Pulmonary artery endothelial cell (primary cell): ENCODE measurements at regions not wholly inside any gene's neighbourhood (a gene's known extent, or its start where the extent isn't known, plus 50 kb on each side); places are given as distances from the start of the nearest gene placed in this dataset.
"Not testable (repeated sequence)": the region's sequence is repeated elsewhere in the genome, so short reads cannot be mapped to it uniquely, and the experiment has no call there.

Experiments
- DNase-seq: peaks from one replicate; pipeline ENCODE4 v3.0.0-alpha.2; 2011; ENCODE audit warnings: low read depth, low spot score

DNA sequence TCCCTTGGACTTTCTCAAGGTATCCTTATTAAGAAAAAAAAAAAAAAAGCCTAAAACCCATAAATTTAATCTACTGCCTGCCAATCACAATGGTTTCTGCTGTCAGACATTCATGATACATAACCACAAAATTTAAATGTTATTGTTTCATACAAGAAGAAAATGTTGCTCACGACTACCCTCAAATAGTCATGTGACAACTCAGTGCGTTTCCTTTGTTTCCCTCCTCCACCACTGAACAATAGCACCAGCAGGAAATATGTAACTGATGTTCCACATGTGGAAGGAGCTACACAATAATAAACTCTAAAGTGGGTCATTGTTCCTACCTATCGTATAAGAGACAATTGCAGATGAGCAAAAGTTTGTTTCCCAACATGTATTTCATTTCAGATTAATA is 244.1 kb upstream of the EDNRA start:
- DNase-seq = peak; percentile 8

DNA sequence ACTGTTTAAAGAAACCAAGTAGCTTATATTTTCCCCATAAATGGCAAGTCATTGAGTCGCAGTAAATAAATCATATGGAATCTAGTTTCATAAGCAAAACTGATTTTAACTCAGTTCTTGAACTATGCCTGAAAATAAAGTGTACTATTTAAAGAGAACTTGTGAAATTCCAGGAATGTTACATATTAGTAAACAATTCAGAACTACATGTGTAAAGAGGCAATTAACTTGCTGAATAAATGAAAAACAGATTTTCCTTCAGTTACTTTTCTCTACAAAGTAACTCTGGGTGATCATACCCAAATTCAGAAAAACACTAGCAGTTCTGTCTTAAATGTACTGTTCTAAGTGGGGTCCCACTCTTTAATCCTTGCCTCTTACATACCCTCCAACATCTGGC is 236.1 kb upstream of the EDNRA start:
- no peak for DNase-seq

DNA sequence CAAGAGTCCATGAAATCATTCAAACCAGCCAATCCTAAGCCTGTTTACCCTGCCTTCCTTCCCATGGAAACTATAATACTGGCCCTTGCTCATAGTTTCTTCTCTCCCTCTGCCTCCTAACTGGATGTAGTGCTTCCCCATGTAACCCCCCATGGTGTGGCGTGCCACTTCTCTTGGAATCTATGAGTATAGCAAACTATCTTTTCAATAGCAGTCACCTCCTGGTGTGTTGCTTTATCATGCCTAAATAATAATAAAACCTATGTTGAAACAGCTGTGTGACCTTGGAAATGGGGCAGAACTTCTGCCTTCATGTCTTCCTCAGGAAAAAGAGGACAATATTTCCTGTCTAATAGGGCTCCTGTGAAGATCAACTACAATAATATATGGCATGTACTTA is 234.8 kb upstream of the EDNRA start:
- no peak for DNase-seq

DNA sequence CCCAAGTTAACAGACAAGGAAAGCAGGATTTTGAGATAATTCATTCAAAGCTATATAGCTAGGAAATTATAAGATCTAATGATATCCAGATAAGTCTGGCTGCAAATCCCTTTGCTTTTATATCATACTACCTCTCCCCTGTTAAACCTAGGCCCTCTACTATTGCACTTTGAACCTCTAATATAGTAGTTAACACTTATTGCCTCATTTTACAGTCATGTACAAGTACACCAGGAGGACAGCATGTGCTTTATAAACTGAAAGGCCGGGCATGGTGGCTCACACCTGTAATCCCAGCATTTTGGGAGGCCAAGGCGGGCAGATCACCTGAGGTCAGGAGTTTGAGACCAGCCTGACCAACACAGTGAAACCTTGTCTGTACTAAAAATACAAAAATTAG is 234.4 kb upstream of the EDNRA start:
- not testable (repeated sequence) for DNase-seq

- no peak for DNase-seq
Observed at GRCh38 chr4:147247579-147247978, 233.3 kb upstream of the EDNRA start.

- DNase-seq = no peak
Observed at GRCh38 chr4:147250062-147250461, 230.8 kb upstream of the EDNRA start.

GRCh38 chr4:147255268-147255667 is 225.6 kb upstream of the EDNRA start:
- DNase-seq = not testable (repeated sequence)

- DNase-seq = not testable (repeated sequence)
Observed at GRCh38 chr4:147259271-147259670, 221.6 kb upstream of the EDNRA start.

DNA sequence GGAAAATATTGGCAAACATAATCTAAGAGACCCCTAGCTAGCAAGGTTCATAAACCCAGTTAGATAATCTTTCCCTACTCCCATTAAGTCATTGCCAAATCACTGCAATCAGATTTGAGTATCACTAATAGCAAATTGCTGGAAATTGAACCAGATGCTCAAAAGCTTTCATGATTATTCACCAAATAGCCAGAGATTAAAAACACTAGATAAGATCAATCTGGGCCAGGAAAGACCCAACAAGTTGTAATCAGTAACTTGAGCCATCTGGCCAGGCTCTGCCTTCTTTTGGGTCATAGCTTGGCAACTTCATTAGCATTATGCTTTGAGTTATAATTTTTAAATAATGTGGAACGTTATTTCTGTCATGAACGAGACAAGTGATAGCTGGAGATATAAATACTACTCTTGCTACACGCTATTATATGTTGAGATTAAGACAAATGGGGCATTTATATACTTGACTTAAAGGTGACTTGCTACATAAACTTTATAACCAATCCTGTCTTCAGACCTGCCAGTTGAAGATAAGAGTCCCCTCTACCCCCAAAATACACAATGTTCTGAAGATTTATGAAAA is 196.6 kb upstream of the EDNRA start:
- DNase-seq = no peak

DNA sequence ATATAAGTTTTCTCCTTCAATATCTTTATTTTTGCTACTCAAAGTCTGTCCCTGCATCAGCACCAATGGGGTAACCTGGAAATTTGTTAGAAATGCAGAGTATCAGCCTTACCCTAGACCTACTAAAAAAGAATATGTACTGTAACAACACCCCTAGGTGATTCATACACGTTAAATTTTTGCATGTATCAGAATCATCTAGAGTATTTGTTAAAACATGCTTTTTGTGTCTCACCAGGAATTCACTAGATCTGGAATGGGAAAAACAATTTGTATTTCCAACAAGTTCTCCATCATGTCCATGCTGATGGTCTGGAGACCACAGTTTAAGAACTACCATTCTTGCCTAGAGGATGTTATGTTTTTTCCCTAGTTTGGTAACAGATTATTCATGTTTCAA is 196.0 kb upstream of the EDNRA start:
- no peak for DNase-seq

- no peak for DNase-seq
Observed at GRCh38 chr4:147285751-147286150, 195.1 kb upstream of the EDNRA start.

DNA sequence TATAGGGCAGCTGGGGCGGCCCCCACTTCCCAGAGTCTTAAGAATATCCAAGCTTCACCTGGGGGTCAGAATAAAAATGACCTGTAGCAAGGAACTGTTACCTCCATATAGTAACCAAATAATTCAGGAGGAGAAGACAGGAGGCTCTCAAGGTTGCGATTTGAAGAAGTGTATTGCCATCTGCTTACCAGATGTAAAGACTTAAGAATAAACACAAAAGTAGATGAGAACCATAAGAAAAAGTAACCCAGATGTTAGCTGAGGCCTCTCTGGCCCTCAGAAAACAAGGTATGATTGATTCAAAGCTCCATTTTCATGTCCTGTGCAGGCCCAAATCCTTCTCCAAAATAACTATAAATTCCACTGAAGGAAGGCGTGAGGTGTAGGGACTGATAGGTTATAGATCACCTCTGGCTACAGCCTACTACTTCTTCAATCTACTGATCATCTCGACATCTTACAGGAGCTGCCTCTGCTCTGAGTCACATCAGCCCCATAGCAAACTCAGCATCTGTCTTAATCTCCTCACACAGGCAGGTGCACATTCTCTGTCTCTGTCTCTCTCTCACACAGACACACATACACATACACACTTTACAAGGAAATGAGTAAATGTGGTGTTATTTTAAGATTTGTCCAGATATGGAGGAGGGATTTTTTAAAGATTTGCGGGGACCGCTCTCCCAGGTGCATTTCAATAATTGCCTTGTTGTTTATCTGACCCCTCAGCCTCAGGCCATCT is 193.9 kb upstream of the EDNRA start:
- DNase-seq = no peak

- DNase-seq = no peak
Observed at GRCh38 chr4:147287588-147287890, 193.4 kb upstream of the EDNRA start.

DNA sequence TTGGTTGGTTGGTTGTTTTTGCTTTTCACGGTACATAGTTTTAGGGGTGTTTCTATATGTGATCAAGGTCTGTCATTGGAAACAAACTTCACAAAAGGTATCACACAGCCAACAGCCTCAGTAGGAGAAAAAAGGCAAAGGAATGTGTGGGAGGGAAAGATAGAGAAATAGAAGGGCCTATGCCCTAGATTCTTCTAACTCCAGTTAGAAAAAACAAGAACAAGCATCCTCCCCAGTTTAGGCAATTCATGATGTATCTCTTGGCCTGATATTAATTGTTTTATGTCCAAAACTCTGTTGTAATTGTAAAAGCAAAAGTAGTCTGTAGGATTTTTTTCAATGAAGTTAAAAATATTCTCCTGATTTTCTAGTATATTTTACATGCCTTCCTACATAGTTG is 192.4 kb upstream of the EDNRA start:
- no peak for DNase-seq

DNA sequence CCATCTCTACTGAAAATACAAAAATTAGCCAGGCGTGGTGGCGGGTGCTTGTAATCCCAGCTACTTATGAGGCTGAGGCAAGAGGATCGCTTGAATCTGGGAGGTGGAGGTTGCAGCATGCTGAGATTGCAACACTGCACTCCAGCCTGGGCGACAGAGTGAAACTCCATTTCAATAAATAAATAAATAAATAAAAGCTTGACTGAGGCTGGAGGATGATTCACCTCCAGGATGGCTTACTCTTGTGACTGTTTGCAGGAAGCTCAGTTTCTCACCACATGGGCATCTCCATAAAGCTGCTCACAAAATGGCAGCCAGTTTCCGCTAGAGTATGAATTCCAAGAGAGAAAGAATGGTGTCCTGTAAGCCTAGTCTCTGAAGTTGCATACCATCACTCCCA is 191.7 kb upstream of the EDNRA start:
- DNase-seq = no peak

DNA sequence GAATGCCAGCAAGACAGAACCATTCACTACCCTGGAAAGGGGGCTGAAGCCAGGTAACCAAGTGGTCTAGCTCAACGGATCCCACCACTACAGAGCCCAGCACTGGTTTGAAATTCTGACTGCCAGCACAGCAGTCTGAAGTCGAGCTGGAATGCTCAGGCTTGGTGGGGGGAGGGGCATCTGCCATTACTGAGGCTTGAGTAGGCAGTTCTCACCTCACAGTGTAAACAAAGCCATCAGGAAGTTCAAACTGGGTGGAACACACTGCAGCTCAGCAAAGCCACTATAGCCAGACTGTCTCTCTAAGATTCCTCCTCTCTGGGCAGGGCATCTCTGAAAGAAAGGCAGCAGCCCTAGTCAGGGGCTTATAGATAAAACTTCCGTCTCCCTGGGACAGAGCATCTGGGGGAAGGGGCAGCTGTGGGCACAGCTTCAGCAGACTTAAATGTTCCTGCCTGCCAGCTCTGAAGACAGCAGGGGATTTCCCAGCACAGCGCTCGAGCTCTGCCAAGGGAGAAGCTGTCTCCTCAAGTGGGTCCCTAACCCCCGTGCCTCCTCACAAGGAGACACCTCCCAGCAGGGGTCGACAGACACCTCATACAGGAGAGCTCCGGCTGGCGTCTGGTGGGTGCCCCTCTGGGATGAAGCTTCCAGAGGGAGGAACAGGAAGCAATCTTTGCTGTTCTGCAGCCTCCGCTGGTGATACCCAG is 188.1 kb upstream of the EDNRA start:
- DNase-seq = not testable (repeated sequence)

GRCh38 chr4:147293314-147293677 is 187.6 kb upstream of the EDNRA start:
- DNase-seq = not testable (repeated sequence)

DNA sequence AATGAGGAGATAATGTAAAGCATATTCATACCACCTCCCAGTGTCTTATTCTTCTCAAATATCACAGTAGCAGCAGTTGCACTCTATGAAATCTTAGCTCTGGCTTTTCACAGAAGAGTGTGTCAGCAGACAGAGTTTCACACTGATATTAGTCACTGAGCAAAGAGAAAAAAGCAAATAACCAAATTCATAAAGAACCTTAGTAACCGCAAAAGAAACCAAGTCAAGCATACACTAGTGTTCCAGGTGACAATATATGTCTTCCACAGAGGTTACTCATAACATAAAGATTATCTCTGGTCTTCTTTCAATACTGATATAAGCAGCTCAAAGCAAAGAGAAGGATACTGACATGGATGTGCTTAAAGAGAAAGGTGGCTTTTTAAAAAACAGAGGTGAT is 181.7 kb upstream of the EDNRA start:
- no peak for DNase-seq

- DNase-seq = no peak
Observed at GRCh38 chr4:147303174-147303872, 177.6 kb upstream of the EDNRA start.

GRCh38 chr4:147303873-147304229 is 177.0 kb upstream of the EDNRA start:
- no peak for DNase-seq

DNA sequence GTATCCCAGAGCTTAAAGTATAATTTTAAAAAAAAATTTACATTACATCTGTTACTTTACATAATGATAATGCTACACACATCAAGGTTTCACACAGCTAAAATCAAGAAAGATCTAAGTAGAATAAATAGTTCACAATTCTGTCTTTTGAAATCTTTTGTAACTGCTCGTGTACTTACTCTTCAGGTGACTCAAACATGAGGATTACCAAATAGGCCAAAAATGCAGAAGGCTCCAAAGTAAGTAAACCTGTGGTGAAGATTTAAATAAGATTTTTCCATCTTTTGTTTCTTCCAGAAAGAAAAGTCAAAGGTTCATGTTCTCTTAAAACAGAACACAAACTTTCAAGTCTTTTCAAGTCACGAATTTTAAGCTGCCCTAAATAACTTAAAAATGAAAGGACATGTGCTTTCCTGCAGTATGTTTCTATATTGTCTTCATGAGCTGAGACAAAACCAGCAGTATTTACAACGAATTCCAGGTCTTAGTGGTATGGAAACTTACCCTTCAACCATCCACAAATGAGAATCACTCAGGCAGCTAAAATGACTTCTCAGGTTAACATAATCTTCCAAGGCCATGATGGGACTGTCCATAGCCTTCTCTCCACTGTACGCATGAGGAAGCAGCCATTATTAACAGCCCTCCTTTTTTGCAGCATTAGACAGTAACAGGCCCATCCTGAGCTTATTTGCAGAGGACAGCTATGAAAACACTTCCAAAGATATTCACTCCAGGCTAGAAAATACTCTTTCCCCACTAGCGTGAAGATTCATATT is 172.8 kb upstream of the EDNRA start:
- no peak for DNase-seq

DNA sequence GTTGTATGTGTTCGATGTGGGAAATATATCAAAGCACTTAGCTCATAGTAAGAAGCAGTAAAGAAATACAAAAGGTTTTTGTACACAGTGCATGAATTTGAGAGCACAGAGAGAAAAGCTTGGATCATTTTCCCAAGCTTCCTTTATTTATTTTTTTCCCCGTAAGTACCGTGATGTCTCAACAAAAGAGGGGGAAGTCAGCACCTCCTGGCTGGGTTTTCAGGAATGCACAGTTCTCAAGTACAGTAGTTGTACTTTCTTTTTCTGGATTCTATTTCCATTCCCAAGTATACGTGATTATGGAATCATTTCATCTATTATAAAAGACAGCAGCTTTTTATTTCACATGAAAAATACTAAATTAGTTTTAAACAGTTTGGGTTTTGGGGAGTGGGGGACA is 171.5 kb upstream of the EDNRA start:
- no peak for DNase-seq
